ENCODE measurements at regions not wholly inside any gene's neighbourhood (a gene's known extent, or its start where the extent isn't known, plus 50 kb on each side); places are given as distances from the start of the nearest gene placed in this dataset.

DNA sequence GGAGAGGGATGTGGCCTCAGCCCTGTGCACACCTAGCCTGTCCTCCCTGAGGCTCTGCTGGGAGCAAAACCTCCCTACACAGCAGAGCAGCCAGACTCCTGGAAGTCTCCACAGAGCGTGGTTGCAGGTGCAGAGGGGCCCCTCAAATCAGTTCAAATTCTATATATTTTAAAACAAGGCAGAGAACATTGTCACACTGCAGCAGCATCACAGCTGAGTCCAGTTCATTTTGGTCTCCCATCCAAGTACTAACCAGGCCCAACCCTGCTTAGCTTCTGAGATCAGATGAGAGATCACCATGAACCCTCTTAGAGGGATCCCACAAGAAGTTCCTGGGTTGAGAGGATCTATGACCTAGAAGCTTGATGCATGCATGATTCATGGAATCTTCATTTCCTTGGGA is 331.0 kb upstream of the RGMA start:
- no peak for DNase-seq
- Mint-ChIP-seq H3K4me3 (no peak overlapping the region), H3K27ac (no peak overlapping the region), H3K27me3 (peaks cover 2% of the 10 kb centered on the region), H3K4me1 (no peaks in the 10 kb centered on the region), H3K9me3 (no peaks in the 10 kb centered on the region), H3K36me3 (ENCODE audit: low read depth) (no peaks in the 10 kb centered on the region)
- ChIA-PET POLR2A (no interaction called here), CTCF (no interaction called here)
- intact Hi-C loops (cut with micrococcal nuclease), result no loop called here
- ATAC-seq (ENCODE audit: low read depth), result no peak
- TF ChIP-seq, protein P1, sequence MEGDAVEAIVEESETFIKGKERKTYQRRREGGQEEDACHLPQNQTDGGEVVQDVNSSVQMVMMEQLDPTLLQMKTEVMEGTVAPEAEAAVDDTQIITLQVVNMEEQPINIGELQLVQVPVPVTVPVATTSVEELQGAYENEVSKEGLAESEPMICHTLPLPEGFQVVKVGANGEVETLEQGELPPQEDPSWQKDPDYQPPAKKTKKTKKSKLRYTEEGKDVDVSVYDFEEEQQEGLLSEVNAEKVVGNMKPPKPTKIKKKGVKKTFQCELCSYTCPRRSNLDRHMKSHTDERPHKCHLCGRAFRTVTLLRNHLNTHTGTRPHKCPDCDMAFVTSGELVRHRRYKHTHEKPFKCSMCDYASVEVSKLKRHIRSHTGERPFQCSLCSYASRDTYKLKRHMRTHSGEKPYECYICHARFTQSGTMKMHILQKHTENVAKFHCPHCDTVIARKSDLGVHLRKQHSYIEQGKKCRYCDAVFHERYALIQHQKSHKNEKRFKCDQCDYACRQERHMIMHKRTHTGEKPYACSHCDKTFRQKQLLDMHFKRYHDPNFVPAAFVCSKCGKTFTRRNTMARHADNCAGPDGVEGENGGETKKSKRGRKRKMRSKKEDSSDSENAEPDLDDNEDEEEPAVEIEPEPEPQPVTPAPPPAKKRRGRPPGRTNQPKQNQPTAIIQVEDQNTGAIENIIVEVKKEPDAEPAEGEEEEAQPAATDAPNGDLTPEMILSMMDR (IDR thresholded peaks at IDR 0.05), result no peak

DNA sequence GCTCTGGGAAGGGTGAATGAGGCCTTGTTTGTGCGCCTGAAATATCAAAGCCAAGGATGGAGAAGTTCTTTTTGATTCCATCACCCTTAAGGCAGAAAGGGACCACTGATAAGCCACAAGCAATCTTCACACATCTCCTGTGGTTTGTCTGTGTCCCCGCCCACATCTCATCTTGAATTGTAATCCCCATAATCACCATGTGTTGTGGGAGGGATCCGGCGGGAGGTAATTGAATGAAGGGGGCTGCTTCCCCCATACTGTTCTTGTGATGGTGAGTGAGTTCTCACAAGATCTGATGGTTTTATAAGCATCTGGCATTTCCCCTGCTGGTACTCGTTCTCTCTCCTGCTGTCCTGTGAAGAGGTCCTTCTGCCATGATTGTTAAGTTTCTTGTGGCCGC is 329.6 kb upstream of the RGMA start:
- CTCF ChIA-PET, result no interaction called here
- ATAC-seq (ENCODE audit: low read depth), result no peak

DNA sequence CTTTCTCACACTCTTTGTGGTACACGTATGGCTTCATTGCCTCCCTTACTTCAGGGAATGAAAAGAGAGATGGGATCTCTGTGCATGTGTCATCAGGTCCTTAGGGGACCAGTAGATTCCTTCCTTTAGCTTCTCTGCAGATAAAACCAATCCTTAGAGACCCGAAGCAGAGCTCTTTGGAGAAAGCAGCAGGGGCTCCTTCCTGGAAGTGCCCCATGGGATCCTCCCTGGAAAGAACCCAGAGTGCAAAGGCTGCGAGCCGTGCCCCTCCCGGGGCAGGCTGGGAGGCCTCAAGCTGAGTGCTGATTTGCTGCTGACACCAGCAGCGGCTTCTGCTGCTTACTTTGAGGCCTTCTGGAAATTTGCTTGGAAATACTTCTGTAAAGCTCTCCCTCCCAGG is 328.6 kb upstream of the RGMA start:
- intact Hi-C loops (cut with micrococcal nuclease), result no loop called here
- H3K36me3 Mint-ChIP-seq (ENCODE audit: low read depth), result no peaks in the 10 kb centered on the region
- TF ChIP-seq, protein P1 (IDR thresholded peaks at IDR 0.05), result no peak
- H3K27me3 Mint-ChIP-seq, result peaks cover 2% of the 10 kb centered on the region
- ChIA-PET POLR2A (no interaction called here), CTCF (no interaction called here)
- no peak for DNase-seq
- no peaks in the 10 kb centered on the region for H3K4me1 Mint-ChIP-seq
- ATAC-seq (ENCODE audit: low read depth), result no peak
- no peaks in the 10 kb centered on the region for H3K9me3 Mint-ChIP-seq
- no peak overlapping the region for H3K4me3 Mint-ChIP-seq
- H3K27ac Mint-ChIP-seq, result no peak overlapping the region

More for the DNA sequence above, 329.6 kb upstream of the RGMA start:
- intact Hi-C loops (cut with micrococcal nuclease), result no loop called here
- no peak overlapping the region for H3K27ac Mint-ChIP-seq
- H3K9me3 Mint-ChIP-seq, result no peaks in the 10 kb centered on the region
- POLR2A ChIA-PET, result no interaction called here
- no peak for DNase-seq
- H3K27me3 Mint-ChIP-seq, result peaks cover 2% of the 10 kb centered on the region
- no peaks in the 10 kb centered on the region for H3K36me3 Mint-ChIP-seq (ENCODE audit: low read depth)
- TF ChIP-seq, protein P1 (IDR thresholded peaks at IDR 0.05), result no peak
- no peak overlapping the region for H3K4me3 Mint-ChIP-seq
- no peaks in the 10 kb centered on the region for H3K4me1 Mint-ChIP-seq

DNA sequence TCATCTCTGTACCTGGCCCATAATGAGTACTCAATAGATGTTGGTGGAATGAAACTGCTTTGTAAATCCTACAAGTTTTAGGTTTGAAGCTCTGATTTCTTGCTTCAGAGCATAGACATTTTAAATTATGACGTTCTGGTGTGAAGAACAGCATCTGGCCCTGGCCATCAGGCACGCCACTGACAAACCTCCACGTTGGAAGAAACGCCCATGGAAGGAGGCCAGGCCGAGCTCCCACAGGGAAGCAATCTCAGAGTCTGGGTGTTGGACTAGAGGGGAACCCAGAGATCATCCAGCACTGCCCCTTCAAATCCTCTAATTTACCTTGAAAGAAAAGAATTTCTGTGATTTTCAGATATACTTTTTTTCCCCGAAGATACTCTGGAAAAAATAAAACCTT is 328.1 kb upstream of the RGMA start:
- Mint-ChIP-seq H3K36me3 (ENCODE audit: low read depth) (no peaks in the 10 kb centered on the region), H3K27me3 (peaks cover 2% of the 10 kb centered on the region), H3K27ac (no peak overlapping the region), H3K4me1 (no peaks in the 10 kb centered on the region), H3K9me3 (no peaks in the 10 kb centered on the region), H3K4me3 (no peak overlapping the region)
- TF ChIP-seq, protein P1 (IDR thresholded peaks at IDR 0.05), result no peak
- intact Hi-C loops (cut with micrococcal nuclease), result no loop called here
- ATAC-seq (ENCODE audit: low read depth) (no peak), DNase-seq (no peak)
- POLR2A ChIA-PET, result no interaction called here
- CTCF ChIA-PET, result no interaction called here

DNA sequence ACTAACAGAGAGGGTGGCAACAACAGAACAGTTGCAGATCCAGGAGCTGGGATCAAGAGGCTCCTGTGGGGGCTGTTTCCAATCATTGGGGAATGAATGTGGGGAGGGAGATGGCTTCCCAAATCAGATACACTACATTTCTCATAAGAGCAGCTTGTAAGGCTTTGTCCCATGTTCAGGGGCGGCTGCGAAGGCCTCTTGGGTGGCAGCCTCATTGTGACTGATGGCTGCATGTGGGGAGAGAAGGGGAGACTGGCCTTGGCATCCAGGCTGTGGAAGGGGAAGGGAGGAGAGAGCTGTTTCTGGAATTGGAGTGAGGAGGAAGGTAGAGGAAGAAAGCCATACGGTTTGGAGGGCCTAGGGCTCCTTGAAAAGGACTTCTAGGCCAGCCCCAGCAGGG is 326.6 kb upstream of the RGMA start:
- DNase-seq, result no peak
- ChIA-PET POLR2A (no interaction called here), CTCF (no interaction called here)
- peaks cover 2% of the 10 kb centered on the region for H3K9me3 Mint-ChIP-seq
- no peak overlapping the region for H3K4me3 Mint-ChIP-seq
- no peak for ATAC-seq (ENCODE audit: low read depth)
- TF ChIP-seq, protein P1 (IDR thresholded peaks at IDR 0.05), result no peak
- peaks cover 2% of the 10 kb centered on the region for H3K27me3 Mint-ChIP-seq
- intact Hi-C loops (cut with micrococcal nuclease), result no loop called here
- no peak overlapping the region for H3K27ac Mint-ChIP-seq
- no peaks in the 10 kb centered on the region for H3K4me1 Mint-ChIP-seq
- H3K36me3 Mint-ChIP-seq (ENCODE audit: low read depth), result no peaks in the 10 kb centered on the region

Data from activated B cell treated with CpG ODN at 0.5 μM for 24 hours (primary cell).